ENCODE measurements at regions not wholly inside any gene's neighbourhood (a gene's known extent, or its start where the extent isn't known, plus 50 kb on each side); places are given as distances from the start of the nearest gene placed in this dataset.

DNA sequence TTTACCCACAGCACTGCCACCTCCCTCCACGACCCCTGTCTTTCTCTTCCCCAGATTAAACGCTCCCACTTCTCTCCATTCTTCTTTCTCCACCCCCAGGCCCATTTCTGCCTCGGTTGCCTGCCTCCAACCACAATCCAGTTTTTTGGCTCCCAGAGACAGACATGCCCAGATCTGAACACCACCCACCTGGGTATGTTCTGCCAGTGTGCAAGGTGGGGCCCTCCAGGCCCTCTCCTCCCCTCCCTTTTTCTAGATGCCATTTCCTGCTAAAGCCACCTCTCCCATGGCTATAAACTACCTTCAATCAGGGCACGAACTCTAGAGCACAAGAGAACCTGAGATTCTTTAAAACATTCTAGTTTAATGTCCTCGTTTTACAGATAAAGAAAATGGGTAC is 63.3 kb downstream of the IRF2BPL start:
- H3K4me3 Mint-ChIP-seq = no peak overlapping the region
- no peak for DNase-seq
- H3K79me2 ChIP-seq (ENCODE audit: insufficient read depth, low read length) = no peaks in the 10 kb centered on the region
- H3K27ac Mint-ChIP-seq = peak overlapping the region in 4 of 7 donors; percentile 46 to 73 (median 66)
- intact Hi-C loops (cut with micrococcal nuclease) = no loop called here
- no peak overlapping the region for H3K4me3 ChIP-seq (replicated peaks in 1 of 3; ENCODE audit: low read depth in 2 of 3, low read length in 3 of 3)
- H2AFZ ChIP-seq (ENCODE audit: insufficient read depth, low read depth, low read length, poor library complexity, severe bottlenecking) = no peak overlapping the region
- no peak overlapping the region for H3K27ac ChIP-seq (ENCODE audit: low read depth in 1 of 2, low read length in 2 of 2)
- H3K27me3 Mint-ChIP-seq (ENCODE audit: low read depth in 3 of 3) = peaks cover 0 to 9% (median 2%) of the 10 kb centered on the region in 3 donors
- H3K4me2 ChIP-seq (replicated peaks; ENCODE audit: extremely low read depth, low read length, poor library complexity, severe bottlenecking) = no peak overlapping the region
- H3K9me3 Mint-ChIP-seq = peaks cover 0 to 1% (median 0%) of the 10 kb centered on the region in 7 donors
- no peaks in the 10 kb centered on the region for H3K36me3 ChIP-seq (replicated peaks in 1 of 2; ENCODE audit: control insufficient read depth in 1 of 2, insufficient read depth in 2 of 2, low read length in 2 of 2)
- peaks cover 30% of the 10 kb centered on the region for H3K4me1 Mint-ChIP-seq
- 98% methylated on average over 5 of the region's 5 CpGs for WGBS (ENCODE audit: insufficient coverage)
- peaks cover 0 to under 1% of the 10 kb centered on the region in 2 donors for H3K36me3 Mint-ChIP-seq
- H4K20me1 ChIP-seq (ENCODE audit: insufficient read depth, low read length) = no peaks in the 10 kb centered on the region
- no peaks in the 10 kb centered on the region for H3K27me3 ChIP-seq (ENCODE audit: control insufficient read depth in 2 of 2, insufficient read depth in 2 of 2, low read length in 2 of 2)
- H3K9ac ChIP-seq (ENCODE audit: insufficient read depth, low read length, poor library complexity, severe bottlenecking) = no peak overlapping the region
- H3K9me3 ChIP-seq (replicated peaks in 1 of 2; ENCODE audit: control insufficient read depth in 1 of 2, insufficient read depth in 1 of 2, low read length in 2 of 2) = no peaks in the 10 kb centered on the region
- peaks cover 19 to 25% of the 10 kb centered on the region in 2 donors for H3K4me1 ChIP-seq (ENCODE audit: control insufficient read depth in 1 of 2, insufficient read depth in 2 of 2, low read length in 2 of 2)
- no peak for TF ChIP-seq CTCF (IDR thresholded peaks at IDR 0.05)

DNA sequence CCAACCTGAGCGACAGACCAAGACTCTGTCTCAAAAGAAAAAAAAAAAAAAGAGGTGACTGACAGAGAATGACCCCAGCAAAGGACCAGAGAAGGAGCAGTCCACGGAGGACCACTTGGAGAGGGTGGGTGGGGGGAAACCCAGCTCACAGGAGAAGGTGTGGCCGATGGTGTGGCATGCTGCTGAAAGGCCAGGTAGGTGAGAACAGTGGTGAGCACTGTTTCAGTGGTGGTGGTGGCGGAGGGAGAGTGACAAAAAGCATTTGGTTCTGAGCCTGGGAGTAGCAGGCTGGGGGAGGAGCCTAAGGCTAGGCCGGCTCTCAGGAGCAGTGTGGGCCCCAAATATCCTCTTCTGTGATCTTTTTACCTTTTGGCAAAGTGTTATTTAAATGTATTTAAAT is 63.8 kb downstream of the IRF2BPL start:
- Histone ChIP-seq H3K4me1 (ENCODE audit: control insufficient read depth in 1 of 2, insufficient read depth in 2 of 2, low read length in 2 of 2) (peaks cover 19 to 25% of the 10 kb centered on the region in 2 donors), H3K79me2 (ENCODE audit: insufficient read depth, low read length) (no peaks in the 10 kb centered on the region), H3K9ac (ENCODE audit: insufficient read depth, low read length, poor library complexity, severe bottlenecking) (no peak overlapping the region), H4K20me1 (ENCODE audit: insufficient read depth, low read length) (no peaks in the 10 kb centered on the region), H3K27ac (ENCODE audit: low read depth in 1 of 2, low read length in 2 of 2) (no peak overlapping the region), H3K4me3 (replicated peaks in 1 of 3; ENCODE audit: low read depth in 2 of 3, low read length in 3 of 3) (no peak overlapping the region), H3K27me3 (ENCODE audit: control insufficient read depth in 2 of 2, insufficient read depth in 2 of 2, low read length in 2 of 2) (no peaks in the 10 kb centered on the region), H3K36me3 (replicated peaks in 1 of 2; ENCODE audit: control insufficient read depth in 1 of 2, insufficient read depth in 2 of 2, low read length in 2 of 2) (no peaks in the 10 kb centered on the region), H3K4me2 (replicated peaks; ENCODE audit: extremely low read depth, low read length, poor library complexity, severe bottlenecking) (no peak overlapping the region), H3K9me3 (replicated peaks in 1 of 2; ENCODE audit: control insufficient read depth in 1 of 2, insufficient read depth in 1 of 2, low read length in 2 of 2) (no peaks in the 10 kb centered on the region), H2AFZ (ENCODE audit: insufficient read depth, low read depth, low read length, poor library complexity, severe bottlenecking) (no peak overlapping the region)
- H3K4me1 Mint-ChIP-seq = peaks cover 33% of the 10 kb centered on the region
- peak overlapping the region in 3 of 7 donors; percentile 46 to 77 (median 46) for H3K27ac Mint-ChIP-seq
- peaks cover 0 to 2% (median 0%) of the 10 kb centered on the region in 7 donors for H3K9me3 Mint-ChIP-seq
- 100% methylated on average over 4 of the region's 5 CpGs for WGBS (ENCODE audit: insufficient coverage)
- peaks cover 0 to 4% of the 10 kb centered on the region in 2 donors for H3K36me3 Mint-ChIP-seq
- TF ChIP-seq CTCF (IDR thresholded peaks at IDR 0.05) = no peak
- DNase-seq = no peak
- no peak overlapping the region for H3K4me3 Mint-ChIP-seq
- intact Hi-C loops (cut with micrococcal nuclease) = loop anchor here in 1 of 2 donors (5.0 kb wide), 1 partner anchor 133 kb away; the partner anchor contains the start of gene CIPC
- H3K27me3 Mint-ChIP-seq (ENCODE audit: low read depth in 3 of 3) = peaks cover 0 to 9% (median 2%) of the 10 kb centered on the region in 3 donors
